HG02852 (cell line): ENCODE measurements at regions not wholly inside any gene's neighbourhood (a gene's known extent, or its start where the extent isn't known, plus 50 kb on each side); places are given as distances from the start of the nearest gene placed in this dataset.
"Not testable (repeated sequence)": the region's sequence is repeated elsewhere in the genome, so short reads cannot be mapped to it uniquely, and the experiment has no call there.

Source experiments
- ATAC-seq: cut with Tn5 transposase; IDR thresholded peaks from one replicate; pipeline ENCODE4 v1.9.1; 2021; ENCODE audit warnings: mild to moderate bottlenecking, moderate library complexity; ENCODE audit not compliant: unreplicated experiment

- no peak for ATAC-seq
These were observed 1165.5 kb upstream of the SLC39A10 start for GRCh38 chr2:194491409-194492115.

DNA sequence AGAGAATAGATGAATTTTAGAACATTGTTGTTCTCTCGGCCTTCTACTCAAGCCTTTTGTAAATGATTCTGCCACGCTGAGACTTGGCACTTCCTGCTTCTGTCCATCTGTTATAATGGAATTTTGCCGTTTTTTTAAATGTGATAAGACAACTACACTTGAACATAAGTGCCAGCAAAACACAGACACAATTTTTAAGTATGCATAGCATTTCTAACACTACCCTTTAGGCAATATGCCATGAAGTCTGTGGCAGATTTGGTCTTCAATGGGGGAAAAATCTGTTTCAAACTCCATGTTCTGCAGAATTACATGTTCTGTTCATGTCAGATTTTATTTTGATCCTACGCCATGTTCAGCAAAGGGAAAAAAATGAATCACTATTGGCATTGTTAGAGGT is 1170.7 kb upstream of the SLC39A10 start:
- no peak for ATAC-seq

- ATAC-seq = no peak
These were observed 1174.0 kb upstream of the SLC39A10 start for GRCh38 chr2:194483041-194483440.

GRCh38 chr2:194465641-194466040 is 1191.4 kb upstream of the SLC39A10 start:
- ATAC-seq = no peak

DNA sequence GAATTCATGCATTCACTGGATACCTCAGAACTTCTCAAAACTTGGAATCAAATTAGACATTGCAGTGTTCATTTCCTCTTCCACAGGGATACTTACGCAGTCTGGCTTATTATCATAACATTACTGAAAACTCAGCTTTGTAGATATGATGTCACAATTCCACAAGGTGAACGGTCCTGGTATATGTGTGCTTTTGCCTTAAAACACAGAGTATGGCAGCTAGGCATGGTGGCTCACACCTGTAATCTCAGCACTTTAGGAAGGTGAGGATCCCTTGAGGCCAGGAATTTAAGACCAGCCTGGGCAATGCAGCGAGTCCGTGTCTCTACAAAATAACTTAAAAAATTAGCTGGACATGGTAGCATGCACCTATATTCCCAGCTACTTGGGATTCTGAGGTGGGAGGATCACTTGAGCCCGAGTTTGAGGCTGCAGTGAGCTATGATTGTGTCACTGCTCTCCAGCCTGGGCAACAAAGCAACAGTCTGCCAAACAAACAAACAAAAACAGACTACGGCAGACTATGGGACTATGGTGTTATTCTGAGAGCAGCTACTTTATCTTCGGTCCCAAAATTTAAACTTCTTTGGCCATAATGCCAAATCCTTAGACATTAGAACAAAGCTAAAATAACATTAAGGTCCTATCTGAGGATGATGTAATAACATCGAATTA is 1191.9 kb upstream of the SLC39A10 start:
- no peak for ATAC-seq

DNA sequence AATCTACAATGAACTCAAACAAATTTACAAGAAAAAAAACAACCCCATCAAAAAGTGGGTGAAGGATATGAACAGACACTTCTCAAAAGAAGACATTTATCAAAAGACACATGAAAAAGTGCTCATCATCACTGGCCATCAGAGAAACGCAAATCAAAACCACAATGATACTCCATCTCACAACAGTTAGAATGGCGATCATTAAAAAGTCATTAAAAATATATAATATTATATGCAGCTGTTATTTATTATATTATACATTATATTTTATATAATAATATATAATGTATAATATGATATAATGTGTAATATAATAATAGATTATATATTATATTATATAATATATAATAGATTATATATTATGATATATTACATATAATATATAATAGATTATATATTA is 1194.1 kb upstream of the SLC39A10 start:
- not testable (repeated sequence) for ATAC-seq

DNA sequence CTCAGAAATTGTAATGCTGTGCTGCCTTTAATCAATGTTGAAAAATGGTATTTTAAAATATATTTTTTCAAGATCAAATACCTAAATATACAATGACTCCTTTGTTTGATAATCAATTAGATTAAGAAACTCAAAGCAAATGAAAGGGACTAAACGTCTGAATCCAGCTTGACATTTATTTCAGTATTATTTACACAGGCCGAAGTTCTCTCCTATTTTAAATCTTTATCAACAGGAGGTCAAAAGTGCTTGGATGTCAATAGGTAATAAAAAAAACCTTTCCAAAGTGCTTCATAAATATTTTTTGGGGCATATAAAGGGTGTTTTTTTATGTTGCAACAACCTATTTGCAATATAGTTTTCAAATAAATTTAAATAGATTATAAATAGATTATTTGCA is 1201.7 kb upstream of the SLC39A10 start:
- ATAC-seq = no peak

DNA sequence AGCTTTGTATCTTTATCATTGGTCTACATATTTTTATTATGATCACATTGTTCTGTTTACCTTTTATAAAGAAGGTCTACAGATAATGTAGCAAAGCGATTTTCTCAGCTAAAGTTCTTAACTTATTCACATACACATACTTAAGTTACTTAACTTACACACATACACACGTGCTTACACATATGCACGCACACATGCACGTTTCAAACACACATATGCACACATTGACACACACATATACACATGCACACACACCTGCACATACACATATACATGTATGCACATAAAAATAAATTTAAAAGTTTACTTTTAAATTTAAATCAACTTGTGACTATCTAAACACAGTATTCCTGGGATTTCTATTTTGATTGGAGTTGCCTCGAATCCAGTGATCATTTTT is 1204.5 kb upstream of the SLC39A10 start:
- ATAC-seq = no peak

DNA sequence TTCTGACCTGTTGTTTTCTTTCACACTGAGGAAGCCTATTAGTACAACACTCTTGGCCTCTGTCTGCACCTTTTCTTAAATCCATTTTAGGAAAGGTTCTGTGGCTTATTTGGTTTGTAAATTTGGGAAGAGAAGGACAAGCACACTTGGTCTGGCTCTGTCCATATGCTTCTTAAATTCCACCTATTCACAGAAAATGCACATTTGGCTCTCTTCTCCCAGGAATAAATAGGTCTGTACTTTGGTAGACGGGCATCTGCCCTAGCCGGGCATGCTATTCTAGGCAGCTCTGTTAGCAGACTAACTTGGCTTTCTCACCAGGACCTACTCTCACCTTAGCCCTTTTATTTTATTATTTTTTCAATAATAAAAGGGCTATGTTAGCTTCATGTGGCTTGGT is 1211.8 kb upstream of the SLC39A10 start:
- no peak for ATAC-seq

DNA sequence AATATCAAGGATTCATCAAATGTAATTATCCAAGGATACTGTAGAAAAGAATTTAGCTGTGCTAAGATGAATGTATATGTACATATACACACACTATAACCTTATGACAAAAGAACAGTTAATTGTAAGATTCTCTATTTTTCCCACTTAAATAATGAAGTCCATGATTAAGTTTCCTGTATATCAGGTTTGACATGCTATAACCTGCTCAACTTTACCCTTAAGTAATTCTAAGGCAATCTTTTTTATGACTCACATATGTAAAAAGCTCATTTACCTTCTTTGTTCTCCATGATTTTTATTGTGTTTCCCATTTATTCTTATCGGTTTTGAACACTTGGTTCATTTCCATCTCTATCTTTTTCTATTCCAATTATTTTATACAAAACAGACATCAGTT is 1213.1 kb upstream of the SLC39A10 start:
- no peak for ATAC-seq

DNA sequence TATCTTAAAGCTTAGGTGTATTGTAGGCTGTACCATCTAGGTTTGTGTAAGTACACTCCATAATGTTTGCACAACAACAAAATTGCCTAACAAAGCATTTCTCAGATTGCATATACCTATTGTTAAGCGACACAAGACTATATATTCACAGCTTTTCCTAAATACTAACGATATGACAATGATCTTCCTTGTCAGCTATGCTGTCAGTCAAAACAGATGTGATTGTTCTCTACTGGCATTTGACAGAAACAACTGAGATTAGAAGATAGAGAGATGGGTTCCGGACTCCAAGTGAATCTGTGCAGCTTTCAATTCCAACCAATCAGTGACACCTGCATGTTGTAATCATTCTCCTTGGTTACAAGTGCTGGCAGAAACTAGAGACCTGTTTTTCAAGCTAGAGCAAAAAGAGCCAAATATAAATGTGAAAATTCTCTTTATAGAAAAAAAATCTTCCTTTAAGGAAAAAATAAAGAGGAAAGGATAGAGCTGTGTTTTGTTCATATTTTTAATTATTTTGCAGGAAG is 1232.3 kb upstream of the SLC39A10 start:
- ATAC-seq = no peak

GRCh38 chr2:194411221-194411620 is 1245.8 kb upstream of the SLC39A10 start:
- ATAC-seq = no peak

GRCh38 chr2:194395818-194396217 is 1261.2 kb upstream of the SLC39A10 start:
- ATAC-seq = no peak

- ATAC-seq = no peak
These were observed 1271.7 kb upstream of the SLC39A10 start for GRCh38 chr2:194385376-194385775.

DNA sequence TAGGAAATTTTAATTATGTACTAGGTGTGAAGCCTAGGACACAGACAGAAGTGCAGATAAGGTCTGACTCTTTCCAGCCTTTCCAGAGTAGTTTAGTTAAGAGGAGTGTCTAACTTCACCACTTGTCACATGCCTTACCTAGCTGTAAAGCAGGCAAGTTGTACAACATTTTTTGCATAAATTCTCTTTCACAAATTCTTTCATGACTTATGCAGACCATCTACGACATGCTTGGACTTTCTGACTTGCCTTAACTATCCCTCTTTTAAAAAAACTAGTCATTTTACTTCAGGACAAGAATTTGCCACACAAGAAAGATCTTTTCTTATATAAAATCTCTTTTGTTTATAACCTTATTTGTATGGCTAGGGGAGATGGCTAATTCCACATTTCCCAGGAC is 1273.6 kb upstream of the SLC39A10 start:
- ATAC-seq = no peak

DNA sequence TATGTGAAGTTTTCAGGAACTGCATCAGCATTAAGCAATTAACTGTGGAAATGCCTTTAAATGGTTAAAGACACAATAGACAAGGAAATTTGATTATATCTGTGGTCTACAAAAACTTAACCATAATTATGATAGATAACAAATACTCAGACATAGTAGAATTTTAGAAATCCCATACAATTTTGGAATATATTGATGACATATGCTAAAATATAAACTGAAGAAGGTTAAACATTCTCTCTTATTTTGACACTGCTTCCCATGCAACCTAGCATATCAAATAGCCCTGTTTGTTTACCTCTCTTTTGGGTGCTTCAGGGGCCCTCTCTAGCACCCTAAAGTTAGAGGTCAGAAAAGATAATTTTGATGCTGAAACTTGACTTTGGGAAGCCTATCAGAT is 1274.8 kb upstream of the SLC39A10 start:
- ATAC-seq = no peak

DNA sequence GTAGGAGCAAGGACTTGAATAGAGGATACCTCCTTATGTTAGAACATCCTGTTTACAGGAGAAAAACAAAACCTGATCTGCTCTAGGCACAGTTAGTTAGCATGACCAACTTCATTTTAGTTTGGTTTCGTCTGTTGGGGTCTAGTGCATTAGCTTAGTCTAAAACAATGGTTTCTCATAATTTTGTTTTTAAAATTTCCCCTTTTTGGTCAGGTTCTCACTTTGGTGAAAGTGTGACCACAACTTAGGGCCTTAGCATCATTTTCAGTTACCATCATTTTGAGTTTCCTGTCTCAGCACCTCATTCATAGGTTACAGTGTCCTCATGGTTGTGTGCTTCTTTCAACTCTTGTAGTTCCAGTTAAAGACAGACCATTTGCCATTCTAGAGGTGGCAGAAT is 1277.0 kb upstream of the SLC39A10 start:
- ATAC-seq = peak; percentile 86

- ATAC-seq = not testable (repeated sequence)
These were observed 1289.6 kb upstream of the SLC39A10 start for GRCh38 chr2:194367390-194367789.

DNA sequence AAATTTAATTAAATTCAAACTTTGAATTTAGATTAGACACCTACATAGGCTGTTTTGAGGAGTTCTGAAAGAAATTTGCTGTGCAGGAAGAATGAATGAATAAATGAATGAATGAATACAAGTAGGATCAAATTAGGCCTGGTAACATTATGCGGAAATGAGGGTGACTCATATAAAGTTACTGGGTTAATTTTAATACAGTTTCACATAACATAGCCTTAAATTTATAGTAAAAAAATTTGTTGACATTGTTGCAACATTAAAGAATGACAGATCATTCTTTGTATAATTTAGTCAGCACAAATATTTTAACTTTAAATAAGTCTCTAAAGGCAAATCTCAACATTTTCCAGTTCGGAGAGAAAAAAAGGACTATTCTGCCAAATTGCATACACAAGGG is 1293.1 kb upstream of the SLC39A10 start:
- ATAC-seq = no peak

- ATAC-seq = no peak
These were observed 1293.7 kb upstream of the SLC39A10 start for GRCh38 chr2:194363295-194363694.

- ATAC-seq = no peak
These were observed 1304.5 kb upstream of the SLC39A10 start for GRCh38 chr2:194352505-194352904.

DNA sequence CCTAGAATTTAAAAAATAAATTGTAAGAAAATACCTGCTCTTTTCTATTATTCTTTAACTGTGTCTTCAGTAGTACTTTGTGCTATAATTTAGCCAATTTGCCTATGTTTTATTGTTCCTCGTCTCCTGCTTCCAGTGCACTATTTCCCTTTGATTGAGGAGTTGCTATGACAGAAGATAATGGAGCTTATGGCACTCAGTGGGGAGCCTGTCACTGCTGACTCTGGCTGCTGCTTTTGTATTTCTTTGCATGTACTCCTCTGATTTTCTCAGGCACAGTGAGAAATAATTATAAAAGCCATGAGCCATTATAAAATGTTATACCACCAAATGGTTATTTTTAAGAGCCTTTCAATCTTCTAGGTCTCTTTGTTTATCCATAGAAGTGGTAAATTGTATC is 1310.8 kb upstream of the SLC39A10 start:
- ATAC-seq = no peak
